ENCODE measurements at regions not wholly inside any gene's neighbourhood (a gene's known extent, or its start where the extent isn't known, plus 50 kb on each side); places are given as distances from the start of the nearest gene placed in this dataset.

DNA sequence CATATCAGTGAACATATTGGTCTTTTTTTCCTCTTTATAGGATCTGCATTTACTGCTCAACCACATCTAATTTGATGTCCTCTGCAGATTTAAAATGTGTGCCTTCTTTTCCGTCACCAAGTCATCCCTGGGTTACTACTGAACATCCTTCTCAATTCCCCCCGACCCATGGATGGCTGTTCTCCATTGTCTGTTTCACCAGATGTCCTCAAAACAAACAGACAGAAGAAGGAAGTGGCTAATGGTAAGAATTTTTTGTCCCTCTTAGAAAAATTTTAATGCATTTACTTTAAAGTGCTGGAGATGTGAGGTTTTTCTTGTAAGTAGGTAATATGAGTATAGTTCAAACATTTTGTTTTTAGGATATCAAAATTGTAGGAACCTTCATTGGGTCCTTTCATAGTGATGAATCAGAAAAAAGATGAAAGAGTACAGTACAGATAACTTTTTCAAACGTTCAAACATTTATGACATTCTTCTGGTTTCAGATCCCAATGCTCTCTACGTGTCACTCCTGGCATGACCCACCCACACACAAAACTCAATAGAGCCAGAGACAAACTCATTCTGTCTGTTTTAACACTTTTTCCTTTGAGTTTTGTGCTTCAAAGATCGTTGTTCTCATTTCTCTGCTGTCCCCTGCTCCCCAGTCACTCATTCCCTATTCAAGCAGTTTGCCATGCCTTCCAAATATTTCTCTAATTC lies 276.4 kb downstream of the PRL start:
- TF ChIP-seq POLR2A (IDR thresholded peaks at IDR 0.05) (no peak), POLR2AphosphoS5 (IDR thresholded peaks at IDR 0.05) (no peak)

All from suprapubic skin (tissue), 4 donors.